Right renal cortex interstitium (tissue), 3 donors: ENCODE measurements at regions not wholly inside any gene's neighbourhood (a gene's known extent, or its start where the extent isn't known, plus 50 kb on each side); places are given as distances from the start of the nearest gene placed in this dataset.
"Not testable (repeated sequence)": the region's sequence is repeated elsewhere in the genome, so short reads cannot be mapped to it uniquely, and the experiment has no call there.

Experiments used
- DNase-seq, 3 donors: peaks; one replicate each; pipeline ENCODE4 v3.0.0-alpha.2; 2013; ENCODE audit warnings: low read depth in 3 of 3, low spot score in 2 of 3

GRCh38 chr3:74149466-74149865 lies 465.0 kb downstream of the CNTN3 start:
- DNase-seq, result no peak

GRCh38 chr3:74145277-74145676 lies 469.2 kb downstream of the CNTN3 start:
- no peak for DNase-seq

DNA sequence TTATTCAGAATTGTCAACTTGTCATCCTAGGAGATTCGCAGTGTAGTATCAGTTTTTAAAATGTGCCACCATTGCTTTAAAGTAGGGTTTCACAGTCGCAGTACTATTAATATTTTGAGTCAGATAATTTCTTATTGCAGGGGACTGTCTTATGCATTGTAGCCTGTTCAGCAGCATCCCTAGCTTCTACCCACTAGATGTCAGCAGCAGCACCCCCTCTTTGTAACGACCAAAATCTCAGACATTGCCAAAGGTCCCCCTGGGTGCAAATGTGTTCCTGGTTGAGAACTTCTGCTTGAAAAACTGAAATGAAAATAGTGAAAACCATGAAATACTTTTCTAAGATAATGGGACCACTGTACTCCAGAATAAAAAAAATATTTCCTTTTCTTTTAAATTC lies 474.8 kb downstream of the CNTN3 start:
- no peak for DNase-seq

DNA sequence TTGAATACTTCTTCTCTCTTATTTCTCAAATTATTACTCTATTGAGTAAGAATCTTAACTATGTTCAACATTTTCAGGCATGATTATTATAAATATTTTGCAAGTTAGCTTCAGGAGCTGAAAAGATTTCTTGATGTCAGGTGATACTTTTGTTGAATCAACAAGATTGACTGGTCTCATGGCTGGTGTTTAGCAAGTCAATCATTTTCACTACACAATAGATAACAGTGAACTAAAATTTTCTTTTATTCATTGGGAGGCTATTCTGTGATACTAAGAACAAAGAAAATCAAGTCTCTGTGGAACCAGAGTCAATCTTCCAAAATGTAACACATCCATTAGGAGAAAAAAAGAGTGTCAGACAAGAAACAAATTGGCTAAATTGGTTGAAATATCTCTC lies 476.7 kb downstream of the CNTN3 start:
- DNase-seq, result no peak

DNA sequence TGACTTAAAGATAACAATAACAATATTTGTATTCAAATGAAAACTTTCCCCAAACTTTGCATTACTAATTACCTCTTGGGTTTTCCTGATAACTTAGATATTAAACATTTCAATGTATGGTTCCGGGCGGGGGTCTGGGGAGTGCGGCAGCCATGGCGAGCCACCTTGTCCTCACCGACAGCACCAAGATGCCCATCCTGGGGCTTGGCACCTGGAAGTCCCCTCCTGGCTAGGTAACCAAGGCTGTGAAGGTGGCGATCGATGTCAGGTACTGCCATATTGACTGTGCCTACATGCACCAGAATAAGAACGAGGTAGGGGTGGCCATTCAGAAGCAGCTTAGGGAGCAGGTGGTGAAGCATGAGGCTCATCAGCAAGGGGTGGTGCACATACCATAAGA lies 478.7 kb downstream of the CNTN3 start:
- DNase-seq, result no peak

- no peak for DNase-seq
These were observed 479.6 kb downstream of the CNTN3 start for GRCh38 chr3:74134831-74135230.

DNA sequence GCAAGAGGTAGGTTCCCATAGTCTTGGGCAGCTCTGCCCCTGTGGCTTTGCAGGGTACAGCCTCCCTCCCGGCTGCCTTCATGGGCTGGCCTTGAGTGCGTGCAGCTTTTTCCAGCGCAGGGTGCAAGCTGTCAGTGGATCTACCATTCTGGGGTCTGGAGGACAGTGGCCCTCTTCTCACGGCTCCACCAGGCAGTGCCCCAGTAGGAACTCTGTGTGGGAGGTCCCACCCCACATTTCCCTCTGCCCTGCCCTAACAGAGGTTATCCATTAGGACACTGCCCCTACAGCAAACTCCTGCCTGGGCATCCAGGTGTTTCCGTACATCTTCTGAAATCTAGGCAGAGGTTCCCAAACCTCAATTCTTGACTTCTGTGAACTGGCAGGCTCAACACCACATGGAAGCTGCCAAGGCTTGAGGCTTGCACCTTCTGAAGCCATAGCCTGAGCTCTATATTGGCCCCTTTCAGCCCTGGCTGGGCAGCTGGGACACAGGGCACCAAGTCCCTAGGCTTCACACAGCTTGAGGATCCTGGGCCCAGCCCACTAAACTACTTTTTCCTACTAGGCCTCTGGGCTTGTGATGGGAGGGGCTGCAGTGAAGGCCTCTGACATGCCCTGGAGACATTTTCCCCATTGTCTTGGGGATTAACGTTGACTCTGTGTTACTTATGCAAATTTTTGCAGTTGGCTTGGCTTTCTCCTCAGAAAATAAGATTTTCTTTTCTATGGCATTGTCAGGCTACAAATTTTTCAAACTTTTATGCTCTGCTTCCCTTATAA lies 482.7 kb downstream of the CNTN3 start:
- not testable (repeated sequence) for DNase-seq

DNA sequence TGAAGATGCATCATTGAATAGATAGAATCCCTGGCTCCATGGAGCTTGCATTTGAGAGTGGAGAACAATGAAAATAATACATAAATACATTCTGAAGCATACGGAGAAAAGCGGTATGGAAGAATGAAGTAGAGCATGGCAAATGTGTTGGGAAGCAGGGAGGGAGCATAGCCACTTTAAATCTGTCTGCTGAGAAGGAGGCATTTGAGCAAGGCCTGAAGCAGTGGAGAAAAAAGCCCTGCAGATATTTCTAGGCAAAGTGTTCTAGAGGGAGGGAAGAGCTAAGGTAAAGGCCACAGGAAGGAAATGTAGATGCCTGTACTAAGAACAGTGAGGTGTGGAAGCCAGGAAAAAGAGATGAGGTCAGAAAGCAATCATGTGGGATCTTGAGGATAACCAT lies 484.8 kb downstream of the CNTN3 start:
- no peak for DNase-seq

DNA sequence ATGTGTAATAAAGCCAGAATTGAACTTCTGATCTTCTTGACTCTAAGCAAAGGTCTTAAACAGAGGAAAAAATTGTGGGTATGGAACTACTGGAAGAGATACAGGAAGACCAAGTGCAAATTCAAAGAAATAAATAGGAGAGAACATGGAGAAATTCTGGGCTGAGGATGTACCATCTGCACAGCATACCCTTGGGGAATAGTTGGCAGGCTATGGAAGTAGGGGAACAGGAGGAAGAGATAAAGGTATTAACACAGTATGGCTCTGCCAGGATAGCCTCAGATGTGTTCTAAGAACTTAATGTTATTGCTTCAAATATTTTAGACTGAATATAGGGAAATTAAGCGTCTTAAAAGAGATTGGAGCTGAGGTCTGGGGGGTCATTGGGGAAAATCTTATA lies 485.4 kb downstream of the CNTN3 start:
- DNase-seq, result no peak

- DNase-seq, result no peak
These were observed 487.2 kb downstream of the CNTN3 start for GRCh38 chr3:74127256-74127655.

DNA sequence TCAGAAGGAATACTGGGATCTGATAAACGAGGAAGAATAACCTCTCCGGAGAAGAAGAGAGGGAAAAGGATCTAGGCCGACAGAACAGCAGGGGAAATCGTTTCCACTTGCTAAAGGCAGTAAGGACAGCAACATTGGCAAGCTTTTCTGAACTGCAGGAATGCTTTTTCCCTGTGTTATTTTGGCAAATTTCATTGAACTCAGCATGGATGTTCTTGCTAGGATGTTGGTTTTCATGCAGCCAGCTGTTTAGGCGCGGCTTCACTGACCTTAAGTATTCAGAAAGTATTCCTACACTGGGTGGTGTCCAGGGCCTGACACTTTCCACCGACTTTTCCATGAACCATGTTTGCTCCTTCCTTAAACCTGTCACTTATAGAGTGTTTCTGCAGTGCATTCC lies 489.7 kb downstream of the CNTN3 start:
- DNase-seq, result no peak

DNA sequence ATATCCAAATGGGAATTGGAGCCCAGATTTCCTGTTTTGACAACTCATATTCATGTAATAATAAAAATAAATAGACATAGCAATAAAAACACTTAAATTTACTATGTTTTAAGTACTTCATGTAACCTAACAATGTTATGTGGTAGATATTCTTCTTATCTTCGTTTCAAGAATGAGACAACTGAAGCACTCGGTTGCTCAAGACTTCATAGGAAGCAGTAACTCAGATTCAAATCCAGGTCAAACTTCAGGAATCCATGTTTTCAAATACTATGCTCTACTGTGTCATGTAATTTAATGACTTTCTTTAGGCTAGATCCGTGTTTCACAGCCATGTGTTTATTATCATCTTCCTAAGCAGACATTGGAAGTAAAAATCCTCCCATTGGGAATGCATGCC lies 492.2 kb downstream of the CNTN3 start:
- no peak for DNase-seq

DNA sequence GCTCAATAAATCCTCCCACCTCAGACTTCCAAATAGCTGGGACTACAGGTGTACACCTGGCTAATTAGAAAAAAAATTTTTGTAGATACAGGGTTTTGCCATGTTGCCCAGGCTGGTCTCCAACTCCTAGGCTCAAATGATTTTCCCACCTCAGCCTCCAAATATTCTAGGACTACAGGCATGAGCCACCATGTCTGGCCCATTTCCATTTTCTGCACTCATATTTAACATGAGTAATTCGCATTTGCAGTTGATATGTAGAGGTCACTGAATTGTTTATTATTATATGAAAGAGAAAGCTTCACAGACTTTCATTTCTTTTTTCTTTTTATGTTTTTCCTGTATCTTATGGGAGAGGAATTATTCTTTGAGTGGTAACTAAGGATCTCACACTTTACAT lies 492.7 kb downstream of the CNTN3 start:
- no peak for DNase-seq

GRCh38 chr3:74119221-74119620 lies 494.5 kb upstream of the PDZRN3 start:
- DNase-seq, result no peak

DNA sequence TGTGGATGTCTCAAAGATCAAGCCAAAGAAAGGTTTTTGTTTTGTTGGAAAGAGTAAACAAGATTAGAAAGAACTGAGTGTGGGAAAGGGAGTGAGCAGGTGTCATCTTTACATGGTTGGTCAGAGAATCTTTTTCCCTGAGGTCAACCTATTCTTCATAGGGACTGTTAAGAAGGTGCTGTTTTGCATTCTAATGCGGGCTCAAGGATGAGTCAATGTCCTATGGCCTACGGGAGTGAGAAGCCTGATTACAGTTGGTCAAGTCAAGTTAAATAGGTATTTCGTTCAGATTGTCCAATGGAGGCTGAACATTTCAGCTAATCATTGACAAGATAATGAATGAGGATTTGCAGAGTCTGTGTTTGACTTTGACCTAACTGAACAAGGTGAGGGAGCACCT lies 491.2 kb upstream of the PDZRN3 start:
- no peak for DNase-seq

DNA sequence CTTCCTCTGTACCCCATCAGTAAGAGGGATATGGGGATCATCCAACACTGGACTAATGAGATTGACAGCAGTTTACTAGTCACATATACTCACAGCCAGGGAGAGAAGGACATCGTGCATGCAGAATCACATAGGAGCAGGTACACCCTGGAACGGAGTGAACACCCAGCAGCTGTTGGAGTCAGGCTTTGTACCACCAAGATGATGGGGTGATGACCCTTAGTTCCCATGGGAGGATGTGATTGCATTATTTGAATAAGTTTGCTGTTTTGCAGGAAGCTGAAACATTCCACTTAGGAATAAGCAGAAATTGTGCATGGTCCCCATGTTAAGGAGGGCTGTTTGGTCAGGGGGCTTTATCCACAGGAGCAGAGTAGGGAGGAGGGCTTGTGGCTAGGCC lies 482.7 kb upstream of the PDZRN3 start:
- no peak for DNase-seq

- no peak for DNase-seq
These were observed 482.2 kb upstream of the PDZRN3 start for GRCh38 chr3:74106925-74107324.

DNA sequence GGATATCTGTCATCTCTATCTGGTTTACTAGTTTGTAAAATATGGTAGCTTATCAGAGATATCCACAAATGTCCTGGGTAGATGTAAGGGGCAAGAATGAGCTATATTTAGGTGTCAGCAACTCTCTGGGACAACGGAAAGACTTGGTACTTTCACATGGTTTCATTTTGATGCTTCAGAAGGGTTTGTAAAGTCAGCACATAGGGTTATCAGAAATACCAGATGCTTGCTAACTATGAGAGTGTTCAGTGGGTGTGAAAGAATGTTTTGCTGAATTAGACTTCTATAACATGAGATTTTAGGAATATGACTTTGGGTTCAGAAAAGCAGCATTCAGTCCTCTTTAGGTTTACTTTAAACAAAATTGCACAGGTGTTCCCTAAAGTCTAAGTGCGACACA lies 466.5 kb upstream of the PDZRN3 start:
- no peak for DNase-seq

- DNase-seq, result no peak
These were observed 465.1 kb upstream of the PDZRN3 start for GRCh38 chr3:74089814-74090213.

GRCh38 chr3:74080056-74080461 lies 455.3 kb upstream of the PDZRN3 start:
- DNase-seq, result no peak

GRCh38 chr3:74075241-74075640 lies 450.5 kb upstream of the PDZRN3 start:
- no peak for DNase-seq

GRCh38 chr3:74074700-74075099 lies 450.0 kb upstream of the PDZRN3 start:
- no peak for DNase-seq

DNA sequence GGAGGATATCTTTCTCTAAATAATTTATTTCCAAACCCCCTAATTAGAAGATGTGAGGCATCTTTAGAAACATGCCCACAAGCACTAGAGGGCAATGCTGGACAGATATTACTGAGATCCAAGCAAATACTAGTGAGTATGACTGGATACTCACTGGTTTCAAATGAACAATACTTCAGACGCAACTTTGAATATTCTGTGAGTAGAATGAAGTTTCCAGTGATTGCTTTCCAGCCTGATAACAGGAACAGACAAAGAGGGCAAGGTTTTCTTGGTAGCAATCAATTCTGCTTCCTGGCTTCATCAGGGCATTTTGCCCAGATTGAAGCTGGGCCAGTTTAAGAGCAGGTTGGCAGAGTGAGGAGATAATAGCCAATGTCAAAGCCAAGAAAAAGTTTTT lies 442.6 kb upstream of the PDZRN3 start:
- DNase-seq, result no peak
